SK-N-SH (cell line): ENCODE measurements at regions not wholly inside any gene's neighbourhood (a gene's known extent, or its start where the extent isn't known, plus 50 kb on each side); places are given as distances from the start of the nearest gene placed in this dataset.

Experiments used
- CTCF ChIA-PET: fragments of 300-600, 350-600 bp; formaldehyde crosslinking; extraction: SDS; loops from one replicate; lab custom pipeline; 2021; lab: Yijun Ruan, JAX
- POLR2A ChIA-PET: fragments of 350-600 bp; sonication (Branson Sonifier 250); formaldehyde crosslinking; extraction: SDS; loops from one replicate; lab custom pipeline; 2020; ENCODE audit warnings: antibody characterized with exemption, inconsistent platforms; lab: Yijun Ruan, JAX
- DNase-seq: peaks from one replicate; pipeline ENCODE4 v3.0.0; 2012
- H2AFZ ChIP-seq: fragments of 200-600 bp; sonication (generic); 2 replicates; pipeline ENCODE4 v1.8.1; 2016; ENCODE audit warnings: antibody characterized with exemption, mild to moderate bottlenecking, low read depth
- H3F3A ChIP-seq: fragments of 200-600 bp; sonication (generic); replicated peaks from 2 replicates; pipeline ENCODE3; 2016; ENCODE audit warnings: antibody characterized with exemption, mild to moderate bottlenecking; ENCODE audit not compliant: insufficient read depth
- H3K27ac ChIP-seq, 2 experiments: fragments of 200-500 bp in 1 of 2; fragments of 200-600 bp in 1 of 2; sonication (Bioruptor generic) in 1 of 2; sonication (generic), shearing (Covaris generic) in 1 of 2; 2 replicates each; pipeline versions ENCODE4 v1.5.1 to v1.6.1; 2014 to 2016; ENCODE audit warnings: low read depth in 2 of 2, inconsistent platforms in 1 of 2, low read length in 1 of 2, mild to moderate bottlenecking in 1 of 2, mixed read lengths in 1 of 2
- H3K27me3 ChIP-seq: fragments of 200-600 bp; sonication (generic), shearing (Covaris generic); 2 replicates; pipeline ENCODE4 v1.6.1; 2016; ENCODE audit warnings: mixed run types; ENCODE audit not compliant: insufficient read depth
- H3K36me3 ChIP-seq, 2 experiments: fragments of 200-500 bp in 1 of 2; fragments of 200-600 bp in 1 of 2; sonication (Bioruptor generic) in 1 of 2; sonication (generic) in 1 of 2; replicated peaks in 1 of 2; 2 replicates each; pipeline versions ENCODE3 to v1.5.1; 2014 to 2016; ENCODE audit warnings: low read length in 1 of 2, mild to moderate bottlenecking in 1 of 2; ENCODE audit not compliant: insufficient read depth in 2 of 2, control insufficient read depth in 1 of 2
- H3K4me1 ChIP-seq, 2 experiments: fragments of 200-500 bp in 1 of 2; fragments of 200-600 bp in 1 of 2; sonication (Bioruptor generic) in 1 of 2; sonication (generic), shearing (Covaris generic) in 1 of 2; 2 replicates each; pipeline versions ENCODE4 v1.5.1 to v1.6.1; 2014 to 2016; ENCODE audit warnings: low read depth in 1 of 2, low read length in 1 of 2, mixed run types in 1 of 2; ENCODE audit not compliant: insufficient read depth in 2 of 2, control insufficient read depth in 1 of 2
- H3K4me2 ChIP-seq: fragments of 200-600 bp; sonication (generic), shearing (Covaris generic); 2 replicates; pipeline ENCODE4 v1.6.1; 2017; ENCODE audit warnings: mixed run types
- H3K4me3 ChIP-seq, 2 experiments: fragments of 200-500 bp in 1 of 2; fragments of 200-600 bp in 1 of 2; sonication (Bioruptor generic) in 1 of 2; sonication (generic), shearing (Covaris generic) in 1 of 2; 2 replicates each; pipeline versions ENCODE4 v1.5.1 to v1.8.1; 2014 to 2016; ENCODE audit warnings: low read depth in 2 of 2, inconsistent platforms in 1 of 2, low read length in 1 of 2, mild to moderate bottlenecking in 1 of 2, mixed read lengths in 1 of 2, moderate library complexity in 1 of 2
- H3K79me2 ChIP-seq: fragments of 200-600 bp; sonication (generic); 2 replicates; pipeline ENCODE4 v1.8.1; 2017; ENCODE audit warnings: mild to moderate bottlenecking; ENCODE audit not compliant: insufficient read depth
- H3K9ac ChIP-seq: fragments of 200-600 bp; sonication (generic); 2 replicates; pipeline ENCODE4 v1.6.1; 2017; ENCODE audit warnings: mixed run types
- H3K9me2 ChIP-seq: fragments of 200-600 bp; sonication (generic); 2 replicates; pipeline ENCODE4 v1.6.1; 2017; ENCODE audit warnings: mixed run types
- H3K9me3 ChIP-seq: fragments of 200-600 bp; sonication (generic); 2 replicates; pipeline ENCODE4 v1.6.1; 2017; ENCODE audit warnings: mixed run types, mild to moderate bottlenecking, moderate library complexity
- H4K20me1 ChIP-seq: fragments of 200-600 bp; sonication (generic); 2 replicates; pipeline ENCODE4 v1.6.1; 2017; ENCODE audit warnings: mild to moderate bottlenecking, mixed run types; ENCODE audit not compliant: insufficient read depth
- EZH2phosphoT487 ChIP-seq: fragments of 200-600 bp; sonication (generic); IDR thresholded peaks from 2 replicates; pipeline ENCODE4 v1.6.1; 2017; ENCODE audit warnings: low read depth, mixed run types, mild to moderate bottlenecking, antibody characterized with exemption, moderate library complexity, borderline replicate concordance
- FOXJ3 ChIP-seq: sonication (generic); formaldehyde crosslinking; IDR thresholded peaks from 2 replicates; pipeline ENCODE4 v1.5.1; 2020; ENCODE audit warnings: mild to moderate bottlenecking, missing genetic modification reagents
- GABPA ChIP-seq: IDR thresholded peaks from 2 replicates; pipeline ENCODE4 v1.4.0; 2012; ENCODE audit warnings: low read depth, mild to moderate bottlenecking
- GATA2 ChIP-seq: sonication (generic); formaldehyde crosslinking; IDR thresholded peaks from 2 replicates; pipeline ENCODE4 v1.5.0; 2020; ENCODE audit warnings: mild to moderate bottlenecking, missing genetic modification reagents
- JUND ChIP-seq: IDR thresholded peaks from 2 replicates; pipeline ENCODE4 v1.4.0; 2012
- NFIC ChIP-seq: IDR thresholded peaks from 2 replicates; pipeline ENCODE4 v1.4.0; 2012; ENCODE audit warnings: borderline replicate concordance
- NRF1 ChIP-seq: IDR thresholded peaks from 2 replicates; pipeline ENCODE4 v1.6.1; 2012; ENCODE audit warnings: low read depth, mild to moderate bottlenecking, low read length
- TAF1 ChIP-seq: IDR thresholded peaks from 2 replicates; pipeline ENCODE4 v1.6.1; 2012; ENCODE audit warnings: low read depth, mild to moderate bottlenecking, low read length, moderate library complexity, borderline replicate concordance
- TCF12 ChIP-seq: IDR thresholded peaks from 2 replicates; pipeline ENCODE4 v1.4.0; 2012
- TEAD4 ChIP-seq: IDR thresholded peaks from 2 replicates; pipeline ENCODE4 v1.4.0; 2012; ENCODE audit warnings: mild to moderate bottlenecking, borderline replicate concordance; ENCODE audit not compliant: insufficient read depth
- WGBS: methylation state at CpG from one replicate; pipeline ENCODE4 v1.1.6; 2017; ENCODE audit warnings: low lambda C conversion rate; 5-methylcytosine and 5-hydroxymethylcytosine counted together
- TF ChIP-seq, protein P1 (sequence below): fragments of 200-600 bp; sonication (generic); IDR thresholded peaks from 2 replicates; pipeline ENCODE4 v1.6.1; 2017; ENCODE audit warnings: antibody characterized with exemption, mild to moderate bottlenecking, moderate library complexity
- TF ChIP-seq, protein P2 (sequence below): fragments of 150-350 bp; IDR thresholded peaks from 2 replicates; pipeline ENCODE4 v1.6.1; 2017; ENCODE audit warnings: antibody characterized with exemption, low read length, low read depth, borderline replicate concordance

DNA sequence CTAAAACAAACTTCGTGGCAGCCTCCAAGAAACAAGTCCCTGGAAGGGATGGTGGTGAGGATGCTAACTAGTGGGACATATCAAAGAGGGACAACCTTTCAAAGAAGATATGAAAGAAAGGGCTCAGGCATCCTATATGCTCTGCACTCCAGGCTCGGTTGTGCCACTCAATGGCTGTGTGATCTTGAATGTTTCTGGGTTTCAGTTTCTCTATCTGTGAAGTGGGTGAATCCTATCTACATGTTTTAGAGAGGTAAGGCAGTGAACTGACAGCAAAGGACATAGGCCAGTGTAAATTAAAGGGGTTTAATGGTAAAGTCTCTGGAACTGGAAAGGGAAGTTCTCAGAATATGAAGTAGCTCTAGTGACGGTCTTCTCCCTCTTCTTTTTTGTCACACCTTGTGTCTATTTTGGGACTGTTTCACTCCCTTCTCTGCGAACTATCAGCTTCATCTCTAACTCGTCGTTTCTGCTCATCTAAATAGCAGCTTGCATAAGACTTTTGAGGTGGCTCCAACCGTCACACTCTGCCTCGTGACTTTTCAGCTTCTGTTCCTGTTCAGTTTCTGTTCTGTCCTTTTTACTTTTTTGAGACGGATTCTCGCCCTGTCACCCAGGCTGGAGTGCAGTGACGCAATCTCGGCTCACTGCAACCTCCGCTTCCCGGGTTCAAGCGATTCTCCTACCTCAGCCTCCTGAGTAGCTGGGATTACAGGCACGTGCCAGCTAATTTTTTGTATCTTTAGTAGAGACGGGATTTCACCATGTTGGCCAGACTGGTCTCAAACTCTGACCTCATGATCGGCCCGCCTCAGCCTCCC, 273.6 kb downstream of the SUDS3 start:
- Histone ChIP-seq H3K27me3 (no peaks in the 10 kb centered on the region), H4K20me1 (no peaks in the 10 kb centered on the region), H3K4me3 (no peak overlapping the region), H3K9me2 (no peaks in the 10 kb centered on the region; the same call in 1 of the 2 replicates), H3K36me3 (no peaks in the 10 kb centered on the region), H3K9ac (no peak overlapping the region), H3K27ac (no peak overlapping the region), H3K9me3 (no peaks in the 10 kb centered on the region), H2AFZ (no peak overlapping the region), H3F3A (no peaks in the 10 kb centered on the region), H3K4me1 (no peaks in the 10 kb centered on the region), H3K79me2 (no peaks in the 10 kb centered on the region), H3K4me2 (no peak overlapping the region)
- 46% methylated on average over 19 of the region's 19 CpGs for WGBS
- TF ChIP-seq JUND (no peak), NRF1 (no peak), TCF12 (no peak)
- TF ChIP-seq, protein P1, sequence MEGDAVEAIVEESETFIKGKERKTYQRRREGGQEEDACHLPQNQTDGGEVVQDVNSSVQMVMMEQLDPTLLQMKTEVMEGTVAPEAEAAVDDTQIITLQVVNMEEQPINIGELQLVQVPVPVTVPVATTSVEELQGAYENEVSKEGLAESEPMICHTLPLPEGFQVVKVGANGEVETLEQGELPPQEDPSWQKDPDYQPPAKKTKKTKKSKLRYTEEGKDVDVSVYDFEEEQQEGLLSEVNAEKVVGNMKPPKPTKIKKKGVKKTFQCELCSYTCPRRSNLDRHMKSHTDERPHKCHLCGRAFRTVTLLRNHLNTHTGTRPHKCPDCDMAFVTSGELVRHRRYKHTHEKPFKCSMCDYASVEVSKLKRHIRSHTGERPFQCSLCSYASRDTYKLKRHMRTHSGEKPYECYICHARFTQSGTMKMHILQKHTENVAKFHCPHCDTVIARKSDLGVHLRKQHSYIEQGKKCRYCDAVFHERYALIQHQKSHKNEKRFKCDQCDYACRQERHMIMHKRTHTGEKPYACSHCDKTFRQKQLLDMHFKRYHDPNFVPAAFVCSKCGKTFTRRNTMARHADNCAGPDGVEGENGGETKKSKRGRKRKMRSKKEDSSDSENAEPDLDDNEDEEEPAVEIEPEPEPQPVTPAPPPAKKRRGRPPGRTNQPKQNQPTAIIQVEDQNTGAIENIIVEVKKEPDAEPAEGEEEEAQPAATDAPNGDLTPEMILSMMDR = no peak
- POLR2A ChIA-PET = no interaction called here
- CTCF ChIA-PET = interaction anchor here (0.6 to 2.2 kb wide), 2 partner anchors 10 to 14 kb away, joined by 3 to 9 read pairs; no protein-coding TSS in a partner anchor
- no peak for DNase-seq

DNA sequence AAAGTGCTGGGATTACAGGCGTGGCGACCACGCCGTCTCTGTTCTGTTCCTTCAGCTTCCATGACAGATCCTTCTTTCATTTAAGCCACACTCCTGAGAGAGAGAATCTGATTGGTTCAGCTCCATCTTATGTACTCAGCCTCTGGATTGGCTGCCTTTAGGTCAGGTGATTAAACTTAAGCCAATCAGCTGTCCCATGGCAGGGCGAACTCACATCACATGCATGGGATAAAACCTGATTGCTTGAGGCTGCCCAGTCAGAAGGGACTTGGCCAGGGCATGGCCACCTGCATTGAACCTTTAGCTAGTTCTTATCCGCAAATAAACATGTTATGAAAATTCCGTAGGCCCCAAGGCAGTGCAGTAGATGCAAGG, 274.2 kb downstream of the SUDS3 start:
- ChIA-PET POLR2A (no interaction called here), CTCF (interaction anchor here (1.0 to 2.2 kb wide), 2 partner anchors 10 to 64 kb away, joined by 3 to 9 read pairs; no protein-coding TSS in a partner anchor)
- 74% methylated on average over 6 of the region's 7 CpGs for WGBS
- Histone ChIP-seq H3K9ac (no peak overlapping the region), H2AFZ (no peak overlapping the region), H3K36me3 (no peaks in the 10 kb centered on the region), H3K4me1 (no peaks in the 10 kb centered on the region), H4K20me1 (no peaks in the 10 kb centered on the region), H3K79me2 (no peaks in the 10 kb centered on the region), H3K9me2 (no peaks in the 10 kb centered on the region), H3K27me3 (no peaks in the 10 kb centered on the region), H3K4me2 (no peak overlapping the region), H3K4me3 (no peak overlapping the region), H3F3A (no peaks in the 10 kb centered on the region), H3K27ac (no peak overlapping the region), H3K9me3 (no peaks in the 10 kb centered on the region)
- no peak for DNase-seq
- no peak for TF ChIP-seq TAF1
- no peak for TF ChIP-seq TEAD4
- no peak for TF ChIP-seq GATA2 (CRISPR knock-in tag)
- TF ChIP-seq GABPA = no peak
- TF ChIP-seq, protein P2, sequence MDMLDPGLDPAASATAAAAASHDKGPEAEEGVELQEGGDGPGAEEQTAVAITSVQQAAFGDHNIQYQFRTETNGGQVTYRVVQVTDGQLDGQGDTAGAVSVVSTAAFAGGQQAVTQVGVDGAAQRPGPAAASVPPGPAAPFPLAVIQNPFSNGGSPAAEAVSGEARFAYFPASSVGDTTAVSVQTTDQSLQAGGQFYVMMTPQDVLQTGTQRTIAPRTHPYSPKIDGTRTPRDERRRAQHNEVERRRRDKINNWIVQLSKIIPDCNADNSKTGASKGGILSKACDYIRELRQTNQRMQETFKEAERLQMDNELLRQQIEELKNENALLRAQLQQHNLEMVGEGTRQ = no peak
- no peak for TF ChIP-seq NFIC
- no peak for TF ChIP-seq FOXJ3 (CRISPR knock-in tag)
- TF ChIP-seq EZH2phosphoT487 = no peak
